Astrocyte (in vitro differentiated cells and primary cell): ENCODE measurements at regions not wholly inside any gene's neighbourhood (a gene's known extent, or its start where the extent isn't known, plus 50 kb on each side); places are given as distances from the start of the nearest gene placed in this dataset.

Experiments
- CTCF ChIP-seq: IDR thresholded peaks from 2 replicates; pipeline ENCODE4 v1.5.1; 2011; ENCODE audit warnings: low read depth, mild to moderate bottlenecking, inconsistent platforms, low read length, moderate library complexity; ENCODE audit not compliant: insufficient read depth
- EZH2 ChIP-seq: IDR thresholded peaks from 2 replicates; pipeline ENCODE4 v1.6.1; 2012; ENCODE audit warnings: mild to moderate bottlenecking, low read length, inconsistent platforms; ENCODE audit not compliant: insufficient read depth

GRCh38 chr3:82217571-82217970 lies 456.1 kb upstream of the GBE1 start:
- TF ChIP-seq CTCF (no peak), EZH2 (no peak)
